ENCODE measurements at regions not wholly inside any gene's neighbourhood (a gene's known extent, or its start where the extent isn't known, plus 50 kb on each side); places are given as distances from the start of the nearest gene placed in this dataset.

DNA sequence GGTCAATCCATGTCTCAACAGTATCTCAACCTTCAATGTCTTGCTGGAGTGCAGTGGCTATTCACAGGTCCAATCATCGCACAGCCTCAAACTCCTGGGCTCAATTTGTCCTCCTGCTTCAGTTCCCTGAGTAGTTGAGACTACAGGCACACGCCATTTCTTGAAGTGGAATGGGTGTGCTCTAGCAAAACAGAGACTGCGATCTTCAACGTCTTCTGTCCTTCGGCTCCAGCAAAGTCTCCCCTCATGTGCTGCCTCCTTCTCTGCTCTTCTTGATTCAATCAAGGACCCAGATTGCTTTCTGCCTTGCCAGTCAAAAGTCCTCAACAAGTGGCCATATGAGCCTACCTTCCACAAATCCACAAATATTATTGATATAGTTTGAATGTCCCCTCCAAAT is 466.7 kb upstream of the MIR17HG start:
- TF ChIP-seq, protein P1, sequence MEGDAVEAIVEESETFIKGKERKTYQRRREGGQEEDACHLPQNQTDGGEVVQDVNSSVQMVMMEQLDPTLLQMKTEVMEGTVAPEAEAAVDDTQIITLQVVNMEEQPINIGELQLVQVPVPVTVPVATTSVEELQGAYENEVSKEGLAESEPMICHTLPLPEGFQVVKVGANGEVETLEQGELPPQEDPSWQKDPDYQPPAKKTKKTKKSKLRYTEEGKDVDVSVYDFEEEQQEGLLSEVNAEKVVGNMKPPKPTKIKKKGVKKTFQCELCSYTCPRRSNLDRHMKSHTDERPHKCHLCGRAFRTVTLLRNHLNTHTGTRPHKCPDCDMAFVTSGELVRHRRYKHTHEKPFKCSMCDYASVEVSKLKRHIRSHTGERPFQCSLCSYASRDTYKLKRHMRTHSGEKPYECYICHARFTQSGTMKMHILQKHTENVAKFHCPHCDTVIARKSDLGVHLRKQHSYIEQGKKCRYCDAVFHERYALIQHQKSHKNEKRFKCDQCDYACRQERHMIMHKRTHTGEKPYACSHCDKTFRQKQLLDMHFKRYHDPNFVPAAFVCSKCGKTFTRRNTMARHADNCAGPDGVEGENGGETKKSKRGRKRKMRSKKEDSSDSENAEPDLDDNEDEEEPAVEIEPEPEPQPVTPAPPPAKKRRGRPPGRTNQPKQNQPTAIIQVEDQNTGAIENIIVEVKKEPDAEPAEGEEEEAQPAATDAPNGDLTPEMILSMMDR (conservative IDR thresholded peaks at IDR 0.05; ENCODE audit: low read depth, low read length): no peak
- TF ChIP-seq EZH2 (IDR thresholded peaks at IDR 0.05; ENCODE audit: borderline replicate concordance, low read depth, low read length, poor library complexity, severe bottlenecking): no peak

All from A673 (cell line).